Stimulated activated CD4-positive, alpha-beta T cell treated with anti-CD3 and anti-CD28 coated beads, Interleukin-1b, Interleukin-23, amount 100 ng/mL, for 48 hours (primary cell): ENCODE measurements at regions not wholly inside any gene's neighbourhood (a gene's known extent, or its start where the extent isn't known, plus 50 kb on each side); places are given as distances from the start of the nearest gene placed in this dataset.

Experiments
- DNase-seq: peaks from one replicate; pipeline ENCODE4 v3.0.0-alpha.2; 2020

- peak; percentile 67 for DNase-seq
These were observed 120.9 kb downstream of the SAMMSON start for GRCh38 chr3:70120357-70120966.

GRCh38 chr3:70127192-70127591 is 127.7 kb downstream of the SAMMSON start:
- DNase-seq, result no peak

GRCh38 chr3:70137366-70137765 is 137.8 kb downstream of the SAMMSON start:
- DNase-seq, result no peak

GRCh38 chr3:70138606-70139005 is 139.1 kb downstream of the SAMMSON start:
- DNase-seq, result no peak
